A673 (cell line): ENCODE measurements at regions not wholly inside any gene's neighbourhood (a gene's known extent, or its start where the extent isn't known, plus 50 kb on each side); places are given as distances from the start of the nearest gene placed in this dataset.

ENCODE experiments used
- CTCF ChIP-seq: fragments of 300-800, 200-600 bp; sonication (generic); conservative IDR thresholded peaks from 2 replicates; pipeline ENCODE4 v1.5.1; 2017; ENCODE audit warnings: low read depth, mild to moderate bottlenecking, antibody characterized with exemption, low read length, moderate library complexity, mixed read lengths
- EZH2 ChIP-seq: fragments of 200-600 bp; sonication (generic); IDR thresholded peaks from 2 replicates; pipeline ENCODE4 v1.6.1; 2017; ENCODE audit warnings: borderline replicate concordance, low read depth, mild to moderate bottlenecking, mixed read lengths, antibody characterized with exemption, low read length; ENCODE audit not compliant: poor library complexity, severe bottlenecking

GRCh38 chr7:52283335-52283734 is 752.1 kb upstream of the POM121L12 start:
- no peak for TF ChIP-seq CTCF
- TF ChIP-seq EZH2: no peak
